HCT116 (cell line): ENCODE measurements at regions not wholly inside any gene's neighbourhood (a gene's known extent, or its start where the extent isn't known, plus 50 kb on each side); places are given as distances from the start of the nearest gene placed in this dataset.

Source experiments
- ATAC-seq: fragments of 200-7000 bp; cut with Tn5 transposase; 2 replicates; pipeline ENCODE4 v1.9.1; 2020; ENCODE audit warnings: mild to moderate bottlenecking, moderate library complexity
- BruUV-seq: library from RNA; stranded (reverse); fragments of 400-500 nt; replicated peaks from 2 replicates; lab custom pipeline; 2021; lab: Mats Ljungman, UMichigan
- CTCF ChIA-PET: fragments of 300-600 bp; sonication (Branson Sonifier 250); formaldehyde crosslinking; loops from one replicate; lab custom pipeline; 2021; ENCODE audit warnings: antibody characterized with exemption; lab: Charles Lee
- POLR2A ChIA-PET: fragments of 300-600, 350-600 bp; sonication (Branson Sonifier 250); formaldehyde crosslinking; loops from one replicate; lab custom pipeline; 2021; ENCODE audit warnings: antibody characterized with exemption; lab: Charles Lee
- RAD21 ChIA-PET, 2 experiments: fragments of 300-600 bp; sonication (Branson Sonifier 250); formaldehyde crosslinking; loops; one replicate each; lab custom pipeline; 2023; ENCODE audit warnings: low total read pairs in 2 of 2; ENCODE audit not compliant: uncharacterized antibody in 2 of 2, unreplicated experiment in 2 of 2, low non-redundant PET in 1 of 2; lab: Charles Lee
- DNase-seq: peaks from one replicate; pipeline ENCODE4 v3.0.0-alpha.2; 2010; ENCODE audit warnings: low read depth, low spot score
- H2AFZ ChIP-seq: fragments of 200-600 bp; shearing (Covaris generic), sonication (generic); 2 replicates; pipeline ENCODE4 v1.6.1; 2017; ENCODE audit warnings: low read depth, mixed run types, mixed read lengths, antibody characterized with exemption, low read length; ENCODE audit not compliant: poor library complexity, severe bottlenecking
- H3K27ac ChIP-seq: 2 replicates; pipeline ENCODE4 v1.5.1; 2012; ENCODE audit warnings: low read depth, low read length
- H3K27me3 ChIP-seq: fragments of 200-600 bp; sonication (generic); 2 replicates; pipeline ENCODE4 v1.6.1; 2016; ENCODE audit warnings: mixed run types, low read length, mixed read lengths; ENCODE audit not compliant: insufficient read depth
- H3K36me3 ChIP-seq, 2 experiments: fragments of 200-500 bp in 1 of 2; fragments of 200-600 bp in 1 of 2; sonication (Bioruptor generic) in 1 of 2; sonication (generic) in 1 of 2; 2 replicates each; pipeline versions ENCODE4 v1.5.1 to v1.6.1; 2014 to 2016; ENCODE audit warnings: low read length in 2 of 2, inconsistent platforms in 1 of 2, mixed read lengths in 1 of 2, mixed run types in 1 of 2; ENCODE audit not compliant: insufficient read depth in 2 of 2, control insufficient read depth in 1 of 2
- H3K4me1 ChIP-seq, 2 experiments: fragments of 200-600 bp in 1 of 2; sonication (generic) in 1 of 2; 2 replicates each; pipeline versions ENCODE4 v1.5.1 to v1.6.1; 2012 to 2017; ENCODE audit warnings: low read length in 2 of 2, inconsistent platforms in 1 of 2, mild to moderate bottlenecking in 1 of 2, mixed read lengths in 1 of 2, mixed run types in 1 of 2, moderate library complexity in 1 of 2; ENCODE audit not compliant: insufficient read depth in 2 of 2, control insufficient read depth in 1 of 2
- H3K4me2 ChIP-seq: fragments of 200-600 bp; sonication (generic); 2 replicates; pipeline ENCODE4 v1.6.1; 2017; ENCODE audit warnings: mixed run types, low read length, mixed read lengths
- H3K4me3 ChIP-seq, 2 experiments: fragments of 200-600 bp in 1 of 2; sonication (generic) in 1 of 2; replicated peaks in 1 of 2; 2 replicates each; pipeline ENCODE4 v1.5.1; 2011 to 2016; ENCODE audit warnings: low read length in 2 of 2, control low read depth in 1 of 2, low read depth in 1 of 2, mild to moderate bottlenecking in 1 of 2, mixed read lengths in 1 of 2, mixed run types in 1 of 2
- H3K79me2 ChIP-seq: fragments of 200-600 bp; sonication (generic); 2 replicates; pipeline ENCODE4 v1.6.1; 2017; ENCODE audit warnings: mild to moderate bottlenecking, mixed run types, low read length, moderate library complexity, mixed read lengths; ENCODE audit not compliant: insufficient read depth
- H3K9ac ChIP-seq: fragments of 200-600 bp; sonication (generic); 2 replicates; pipeline ENCODE4 v1.6.1; 2016; ENCODE audit warnings: low read length, mixed read lengths
- H3K9me2 ChIP-seq: fragments of 200-600 bp; sonication (generic), shearing (Covaris generic); 2 replicates; pipeline ENCODE4 v1.6.1; 2017; ENCODE audit warnings: mixed run types, mild to moderate bottlenecking, moderate library complexity; ENCODE audit not compliant: insufficient read depth
- H3K9me3 ChIP-seq, 2 experiments: fragments of 200-500 bp in 1 of 2; fragments of 200-600 bp in 1 of 2; sonication (Bioruptor generic) in 1 of 2; sonication (generic) in 1 of 2; 2 replicates each; pipeline ENCODE4 v1.6.1; 2014 to 2017; ENCODE audit warnings: low read length in 2 of 2, mixed read lengths in 2 of 2, inconsistent platforms in 1 of 2, low read depth in 1 of 2, mild to moderate bottlenecking in 1 of 2, mixed run types in 1 of 2, moderate library complexity in 1 of 2; ENCODE audit not compliant: control insufficient read depth in 1 of 2, insufficient read depth in 1 of 2
- H4K20me1 ChIP-seq: fragments of 200-600 bp; sonication (generic), shearing (Covaris generic); 2 replicates; pipeline ENCODE4 v1.6.1; 2017; ENCODE audit warnings: mixed run types, mild to moderate bottlenecking, moderate library complexity; ENCODE audit not compliant: insufficient read depth
- CBX3 ChIP-seq: IDR thresholded peaks from 2 replicates; pipeline ENCODE4 v1.6.1; 2012; ENCODE audit warnings: low read depth
- CEBPB ChIP-seq: IDR thresholded peaks from 2 replicates; pipeline ENCODE4 v1.6.1; 2012; ENCODE audit warnings: low read depth
- EGR1 ChIP-seq: IDR thresholded peaks from 2 replicates; pipeline ENCODE4 v1.6.1; 2012; ENCODE audit warnings: low read depth
- POLR2A ChIP-seq: IDR thresholded peaks from 2 replicates; pipeline ENCODE4 v1.7.0; 2011; ENCODE audit warnings: borderline replicate concordance; ENCODE audit not compliant: insufficient read depth, insufficient read length; ENCODE audit errors: extremely low read depth
- RAD21 ChIP-seq: IDR thresholded peaks from 2 replicates; pipeline ENCODE4 v1.6.1; 2012; ENCODE audit warnings: low read depth, mild to moderate bottlenecking
- TCF7L2 ChIP-seq: IDR thresholded peaks from 2 replicates; pipeline ENCODE4 v1.7.0; 2011; ENCODE audit warnings: borderline replicate concordance, inconsistent platforms; ENCODE audit not compliant: insufficient read depth, insufficient read length; ENCODE audit errors: extremely low read depth
- ZFX ChIP-seq: fragments of 450-650 bp; IDR thresholded peaks from 2 replicates; pipeline ENCODE4 v1.6.1; 2017
- intact Hi-C: fragments of 100-400 bp; cut with micrococcal nuclease; formaldehyde crosslinking; loops from 2 replicates; pipeline ENCODE4 v1.10.0; 2022

DNA sequence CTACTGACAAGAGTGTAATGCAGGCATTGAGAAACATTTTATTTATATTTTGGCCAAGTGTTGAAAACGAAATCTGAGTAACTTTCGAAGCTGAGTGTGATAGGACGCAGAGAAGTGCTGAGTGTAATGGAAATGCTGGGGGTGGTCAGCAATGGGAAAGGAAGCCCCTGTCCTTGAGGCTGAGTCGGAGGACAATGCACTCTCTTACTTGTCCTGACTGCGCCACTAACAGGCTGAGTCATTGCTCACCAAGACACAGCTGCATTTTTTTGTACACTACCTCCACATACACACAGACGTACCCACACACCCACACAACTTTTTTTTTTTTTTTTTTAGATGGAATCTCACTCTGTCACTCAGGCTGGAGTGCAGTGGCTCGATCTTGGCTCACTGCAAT, 637.7 kb downstream of the SLCO4C1 start:
- intact Hi-C loops = no loop called here
- H3K27ac ChIP-seq = no peak overlapping the region
- no peak overlapping the region for H3K9ac ChIP-seq
- no peaks in the 10 kb centered on the region for H4K20me1 ChIP-seq
- no peaks in the 10 kb centered on the region for H3K9me2 ChIP-seq
- no peak overlapping the region for H3K4me2 ChIP-seq
- BruUV-seq = no TSS peak
- ATAC-seq = no peak
- CTCF ChIA-PET = no interaction called here
- H3K27me3 ChIP-seq = no peaks in the 10 kb centered on the region
- no peaks in the 10 kb centered on the region for H3K4me1 ChIP-seq
- H3K79me2 ChIP-seq = no peaks in the 10 kb centered on the region
- POLR2A ChIA-PET = no interaction called here
- H3K4me3 ChIP-seq = no peak overlapping the region
- TF ChIP-seq POLR2A (no peak), EGR1 (no peak), RAD21 (no peak)
- DNase-seq = no peak
- no peak overlapping the region for H2AFZ ChIP-seq
- H3K9me3 ChIP-seq = no peaks in the 10 kb centered on the region
- RAD21 ChIA-PET = no interaction called here
- no peaks in the 10 kb centered on the region for H3K36me3 ChIP-seq

DNA sequence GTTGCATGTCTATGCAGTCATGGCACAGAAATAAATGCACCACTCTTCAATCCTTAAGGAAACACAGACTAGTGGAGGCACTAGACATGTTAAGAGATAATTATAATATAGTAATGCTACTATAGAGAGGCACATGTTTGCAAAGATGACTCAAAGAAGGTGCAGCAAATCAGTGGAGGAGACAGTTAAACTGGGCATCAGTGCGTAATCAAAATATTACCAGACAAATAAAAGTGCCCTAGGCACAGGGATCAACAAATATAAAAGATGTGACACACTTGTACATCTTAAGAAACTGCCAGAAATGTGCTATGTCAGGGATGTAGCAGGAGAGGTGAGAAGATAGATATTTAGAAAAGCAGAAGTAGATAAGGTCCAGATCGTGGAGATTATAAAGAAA, 642.1 kb downstream of the SLCO4C1 start:
- H3K4me3 ChIP-seq = no peak overlapping the region
- DNase-seq = no peak
- BruUV-seq = no TSS peak
- intact Hi-C loops = no loop called here
- CTCF ChIA-PET = no interaction called here
- no peaks in the 10 kb centered on the region for H4K20me1 ChIP-seq
- H3K27me3 ChIP-seq = no peaks in the 10 kb centered on the region
- no peaks in the 10 kb centered on the region for H3K79me2 ChIP-seq
- H3K9ac ChIP-seq = no peak overlapping the region
- H3K4me1 ChIP-seq = no peaks in the 10 kb centered on the region
- no peaks in the 10 kb centered on the region for H3K36me3 ChIP-seq
- ATAC-seq = no peak
- H2AFZ ChIP-seq = no peak overlapping the region
- TF ChIP-seq RAD21 = no peak
- TF ChIP-seq CEBPB = no peak
- no peak for TF ChIP-seq CBX3
- TF ChIP-seq TCF7L2 = no peak
- no peak for TF ChIP-seq ZFX
- H3K27ac ChIP-seq = no peak overlapping the region
- no peak overlapping the region for H3K4me2 ChIP-seq
- H3K9me3 ChIP-seq = no peaks in the 10 kb centered on the region
- H3K9me2 ChIP-seq = no peaks in the 10 kb centered on the region
- POLR2A ChIA-PET = no interaction called here
- RAD21 ChIA-PET = no interaction called here
